Panc1 (cell line): ENCODE measurements at regions not wholly inside any gene's neighbourhood (a gene's known extent, or its start where the extent isn't known, plus 50 kb on each side); places are given as distances from the start of the nearest gene placed in this dataset.

Experiments used
- POLR2AphosphoS5 ChIP-seq: IDR thresholded peaks from 2 replicates; pipeline ENCODE4 v1.6.1; 2012; ENCODE audit warnings: mild to moderate bottlenecking, low read depth, low read length, moderate library complexity
- SIN3A ChIP-seq: IDR thresholded peaks from 2 replicates; pipeline ENCODE4 v1.6.1; 2012; ENCODE audit warnings: low read depth, mild to moderate bottlenecking, low read length, moderate library complexity, borderline replicate concordance; ENCODE audit not compliant: insufficient read depth
- TCF7L2 ChIP-seq: IDR thresholded peaks from 2 replicates; pipeline ENCODE4 v1.6.1; 2011; ENCODE audit warnings: mild to moderate bottlenecking, low read depth, low read length, inconsistent platforms
- TF ChIP-seq, protein P1 (sequence below): fragments of 450-650 bp; IDR thresholded peaks from 2 replicates; pipeline ENCODE4 v1.5.1; 2017; ENCODE audit warnings: mild to moderate bottlenecking
- TF ChIP-seq, protein P2 (sequence below), 2 experiments: IDR thresholded peaks; 2 replicates each; pipeline ENCODE4 v1.6.1; 2011 to 2012; ENCODE audit warnings: low read depth in 2 of 2, control low read depth in 1 of 2, low read length in 1 of 2, mild to moderate bottlenecking in 1 of 2, moderate library complexity in 1 of 2; ENCODE audit not compliant: insufficient read depth in 1 of 2

DNA sequence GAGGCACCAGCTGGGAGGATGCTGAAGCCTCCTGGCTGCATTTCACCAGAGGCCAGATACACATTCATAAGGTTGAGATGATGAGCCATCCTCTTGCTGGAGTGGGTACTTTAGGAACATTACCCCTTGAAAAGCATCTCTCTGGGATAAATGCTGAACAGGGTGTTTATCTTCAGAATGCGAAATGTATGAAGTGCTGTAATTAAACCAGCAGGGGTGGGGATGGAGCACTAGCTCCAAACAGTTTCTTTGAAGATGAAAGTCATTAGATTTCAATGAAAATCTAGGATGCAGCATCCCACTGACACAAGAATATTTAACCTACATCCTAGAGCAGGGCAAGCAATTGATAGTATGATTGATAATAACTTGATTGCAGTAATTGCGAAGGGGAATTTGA, 158.1 kb downstream of the CYLD start:
- TF ChIP-seq SIN3A (no peak), TCF7L2 (no peak), POLR2AphosphoS5 (no peak)
- TF ChIP-seq, protein P1, sequence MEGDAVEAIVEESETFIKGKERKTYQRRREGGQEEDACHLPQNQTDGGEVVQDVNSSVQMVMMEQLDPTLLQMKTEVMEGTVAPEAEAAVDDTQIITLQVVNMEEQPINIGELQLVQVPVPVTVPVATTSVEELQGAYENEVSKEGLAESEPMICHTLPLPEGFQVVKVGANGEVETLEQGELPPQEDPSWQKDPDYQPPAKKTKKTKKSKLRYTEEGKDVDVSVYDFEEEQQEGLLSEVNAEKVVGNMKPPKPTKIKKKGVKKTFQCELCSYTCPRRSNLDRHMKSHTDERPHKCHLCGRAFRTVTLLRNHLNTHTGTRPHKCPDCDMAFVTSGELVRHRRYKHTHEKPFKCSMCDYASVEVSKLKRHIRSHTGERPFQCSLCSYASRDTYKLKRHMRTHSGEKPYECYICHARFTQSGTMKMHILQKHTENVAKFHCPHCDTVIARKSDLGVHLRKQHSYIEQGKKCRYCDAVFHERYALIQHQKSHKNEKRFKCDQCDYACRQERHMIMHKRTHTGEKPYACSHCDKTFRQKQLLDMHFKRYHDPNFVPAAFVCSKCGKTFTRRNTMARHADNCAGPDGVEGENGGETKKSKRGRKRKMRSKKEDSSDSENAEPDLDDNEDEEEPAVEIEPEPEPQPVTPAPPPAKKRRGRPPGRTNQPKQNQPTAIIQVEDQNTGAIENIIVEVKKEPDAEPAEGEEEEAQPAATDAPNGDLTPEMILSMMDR, result no peak
- TF ChIP-seq, protein P2, sequence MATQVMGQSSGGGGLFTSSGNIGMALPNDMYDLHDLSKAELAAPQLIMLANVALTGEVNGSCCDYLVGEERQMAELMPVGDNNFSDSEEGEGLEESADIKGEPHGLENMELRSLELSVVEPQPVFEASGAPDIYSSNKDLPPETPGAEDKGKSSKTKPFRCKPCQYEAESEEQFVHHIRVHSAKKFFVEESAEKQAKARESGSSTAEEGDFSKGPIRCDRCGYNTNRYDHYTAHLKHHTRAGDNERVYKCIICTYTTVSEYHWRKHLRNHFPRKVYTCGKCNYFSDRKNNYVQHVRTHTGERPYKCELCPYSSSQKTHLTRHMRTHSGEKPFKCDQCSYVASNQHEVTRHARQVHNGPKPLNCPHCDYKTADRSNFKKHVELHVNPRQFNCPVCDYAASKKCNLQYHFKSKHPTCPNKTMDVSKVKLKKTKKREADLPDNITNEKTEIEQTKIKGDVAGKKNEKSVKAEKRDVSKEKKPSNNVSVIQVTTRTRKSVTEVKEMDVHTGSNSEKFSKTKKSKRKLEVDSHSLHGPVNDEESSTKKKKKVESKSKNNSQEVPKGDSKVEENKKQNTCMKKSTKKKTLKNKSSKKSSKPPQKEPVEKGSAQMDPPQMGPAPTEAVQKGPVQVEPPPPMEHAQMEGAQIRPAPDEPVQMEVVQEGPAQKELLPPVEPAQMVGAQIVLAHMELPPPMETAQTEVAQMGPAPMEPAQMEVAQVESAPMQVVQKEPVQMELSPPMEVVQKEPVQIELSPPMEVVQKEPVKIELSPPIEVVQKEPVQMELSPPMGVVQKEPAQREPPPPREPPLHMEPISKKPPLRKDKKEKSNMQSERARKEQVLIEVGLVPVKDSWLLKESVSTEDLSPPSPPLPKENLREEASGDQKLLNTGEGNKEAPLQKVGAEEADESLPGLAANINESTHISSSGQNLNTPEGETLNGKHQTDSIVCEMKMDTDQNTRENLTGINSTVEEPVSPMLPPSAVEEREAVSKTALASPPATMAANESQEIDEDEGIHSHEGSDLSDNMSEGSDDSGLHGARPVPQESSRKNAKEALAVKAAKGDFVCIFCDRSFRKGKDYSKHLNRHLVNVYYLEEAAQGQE (IDR thresholded peaks at IDR 0.05; ENCODE audit: insufficient read depth in 1 of 2, low read depth in 2 of 2, low read length in 1 of 2), result no peak
